GM12878 (cell line): ENCODE measurements at regions not wholly inside any gene's neighbourhood (a gene's known extent, or its start where the extent isn't known, plus 50 kb on each side); places are given as distances from the start of the nearest gene placed in this dataset.

ENCODE experiments used
- BHLHE40 ChIP-seq, 2 experiments: fragments of 450-650 bp in 1 of 2; IDR thresholded peaks; 2 replicates each; pipeline ENCODE4 v1.6.1; 2011 to 2017; ENCODE audit warnings: low read depth in 2 of 2, borderline replicate concordance in 1 of 2, improper control_type of control experiment in 1 of 2, low read length in 1 of 2, mild to moderate bottlenecking in 1 of 2
- EP300 ChIP-seq, 2 experiments: fragments of 150-350 bp in 1 of 2; IDR thresholded peaks; 2 replicates each; pipeline ENCODE4 v1.6.1; 2011 to 2012; ENCODE audit warnings: low read depth in 2 of 2, low read length in 2 of 2, borderline replicate concordance in 1 of 2, improper control_type of control experiment in 1 of 2, inconsistent platforms in 1 of 2; ENCODE audit not compliant: control insufficient read depth in 1 of 2
- FOXM1 ChIP-seq: IDR thresholded peaks from 2 replicates; pipeline ENCODE4 v1.6.1; 2012; ENCODE audit warnings: low read depth, mild to moderate bottlenecking, inconsistent platforms, low read length, moderate library complexity
- RBBP5 ChIP-seq: fragments of 200-600 bp; sonication (generic); conservative IDR thresholded peaks from 2 replicates; pipeline ENCODE4 v1.6.1; 2016
- SREBF2 ChIP-seq: IDR thresholded peaks from 2 replicates; pipeline ENCODE4 v1.6.1; 2012; ENCODE audit warnings: mild to moderate bottlenecking, low read length
- ZBED1 ChIP-seq: IDR thresholded peaks from 2 replicates; pipeline ENCODE4 v1.6.1; 2016; ENCODE audit warnings: borderline replicate concordance
- ZBTB11 ChIP-seq: fragments of 450-650 bp; formaldehyde crosslinking; IDR thresholded peaks from 2 replicates; pipeline ENCODE4 v1.5.0; 2022; ENCODE audit warnings: mild to moderate bottlenecking, missing genetic modification characterization
- ZNF687 ChIP-seq: fragments of 450-650 bp; IDR thresholded peaks from 2 replicates; pipeline ENCODE4 v1.6.1; 2017; ENCODE audit warnings: mild to moderate bottlenecking, moderate library complexity

GRCh38 chr2:45137966-45138695 is 128.9 kb upstream of the SIX2 start:
- no peak for TF ChIP-seq RBBP5
- no peak for TF ChIP-seq BHLHE40 (IDR thresholded peaks at IDR 0.05; ENCODE audit: borderline replicate concordance in 1 of 2, low read depth in 2 of 2, low read length in 1 of 2)
- TF ChIP-seq EP300 (IDR thresholded peaks at IDR 0.05; ENCODE audit: borderline replicate concordance in 1 of 2, control insufficient read depth in 1 of 2, low read depth in 2 of 2, low read length in 2 of 2), result no peak
- no peak for TF ChIP-seq ZBTB11 (CRISPR knock-in tag)
- no peak for TF ChIP-seq FOXM1
- TF ChIP-seq ZNF687, result no peak
- TF ChIP-seq SREBF2, result no peak
- TF ChIP-seq ZBED1, result no peak
